HUDEP-2 (cell line): ENCODE measurements at regions not wholly inside any gene's neighbourhood (a gene's known extent, or its start where the extent isn't known, plus 50 kb on each side); places are given as distances from the start of the nearest gene placed in this dataset.

Source experiments
- DNase-seq, 76 experiments: peaks; one replicate each; lab custom pipeline; 2025; ENCODE audit not compliant: unreplicated experiment in 76 of 76; lab: John Stamatoyannopoulos, UW

GRCh38 chr5:133698259-133698554 is 85.9 kb upstream of the FSTL4 start:
- no peak for DNase-seq

GRCh38 chr5:133697536-133698258 is 85.4 kb upstream of the FSTL4 start:
- no peak for DNase-seq

- no peak for DNase-seq
These were observed 84.6 kb upstream of the FSTL4 start for GRCh38 chr5:133696782-133697507.

GRCh38 chr5:133696006-133696584 is 83.8 kb upstream of the FSTL4 start:
- no peak for DNase-seq

- no peak for DNase-seq
These were observed 82.0 kb upstream of the FSTL4 start for GRCh38 chr5:133694181-133694831.

- no peak for DNase-seq
These were observed 79.1 kb upstream of the FSTL4 start for GRCh38 chr5:133691448-133691847.

- no peak for DNase-seq
These were observed 78.4 kb upstream of the FSTL4 start for GRCh38 chr5:133690746-133691145.

GRCh38 chr5:133688391-133688790 is 76.0 kb upstream of the FSTL4 start:
- DNase-seq = no peak

GRCh38 chr5:133687212-133688061 is 75.1 kb upstream of the FSTL4 start:
- DNase-seq = peak in 4 of 76 experiments; percentile 2 to 27 (median 16)

- no peak for DNase-seq
These were observed 74.2 kb upstream of the FSTL4 start for GRCh38 chr5:133686566-133686965.

GRCh38 chr5:133685402-133686018 is 73.2 kb upstream of the FSTL4 start:
- no peak for DNase-seq

- no peak for DNase-seq
These were observed 71.6 kb upstream of the FSTL4 start for GRCh38 chr5:133683646-133684596.

GRCh38 chr5:133682451-133682850 is 70.1 kb upstream of the FSTL4 start:
- no peak for DNase-seq

GRCh38 chr5:133681896-133682295 is 69.6 kb upstream of the FSTL4 start:
- DNase-seq = no peak

GRCh38 chr5:133680830-133681565 is 68.7 kb upstream of the FSTL4 start:
- DNase-seq = no peak

GRCh38 chr5:133679534-133679933 is 67.2 kb upstream of the FSTL4 start:
- DNase-seq = no peak

- DNase-seq = no peak
These were observed 63.2 kb upstream of the FSTL4 start for GRCh38 chr5:133675376-133676154.

- DNase-seq = no peak
These were observed 58.0 kb upstream of the FSTL4 start for GRCh38 chr5:133670336-133670735.
